GM19351 (cell line): ENCODE measurements at regions not wholly inside any gene's neighbourhood (a gene's known extent, or its start where the extent isn't known, plus 50 kb on each side); places are given as distances from the start of the nearest gene placed in this dataset.
"Not testable (repeated sequence)": the region's sequence is repeated elsewhere in the genome, so short reads cannot be mapped to it uniquely, and the experiment has no call there.

ENCODE experiments used
- ATAC-seq: cut with Tn5 transposase; IDR thresholded peaks from one replicate; pipeline ENCODE4 v1.9.1; 2021; ENCODE audit warnings: mild to moderate bottlenecking, moderate library complexity; ENCODE audit not compliant: unreplicated experiment

GRCh38 chr5:105057001-105057436 lies 1494.4 kb upstream of the NUDT12 start:
- no peak for ATAC-seq

GRCh38 chr5:105054406-105054805 lies 1491.8 kb upstream of the NUDT12 start:
- no peak for ATAC-seq

GRCh38 chr5:105042623-105043022 lies 1480.0 kb upstream of the NUDT12 start:
- no peak for ATAC-seq

- not testable (repeated sequence) for ATAC-seq
These were observed 1474.2 kb upstream of the NUDT12 start for GRCh38 chr5:105036814-105037213.

GRCh38 chr5:105034401-105034763 lies 1471.8 kb upstream of the NUDT12 start:
- no peak for ATAC-seq

GRCh38 chr5:105033637-105034400 lies 1471.2 kb upstream of the NUDT12 start:
- ATAC-seq = no peak

GRCh38 chr5:105032917-105033316 lies 1470.3 kb upstream of the NUDT12 start:
- ATAC-seq = no peak

GRCh38 chr5:105030153-105030552 lies 1467.6 kb upstream of the NUDT12 start:
- ATAC-seq = no peak

GRCh38 chr5:105015098-105015497 lies 1452.5 kb upstream of the NUDT12 start:
- no peak for ATAC-seq

- ATAC-seq = no peak
These were observed 1436.0 kb upstream of the NUDT12 start for GRCh38 chr5:104998572-104998971.

GRCh38 chr5:104998169-104998568 lies 1435.6 kb upstream of the NUDT12 start:
- ATAC-seq = no peak

- ATAC-seq = no peak
These were observed 1424.5 kb upstream of the NUDT12 start for GRCh38 chr5:104987074-104987473.

- ATAC-seq = no peak
These were observed 1414.9 kb upstream of the NUDT12 start for GRCh38 chr5:104977529-104977928.

GRCh38 chr5:104967806-104968410 lies 1405.3 kb upstream of the NUDT12 start:
- no peak for ATAC-seq

GRCh38 chr5:104965006-104965405 lies 1402.4 kb upstream of the NUDT12 start:
- no peak for ATAC-seq

- no peak for ATAC-seq
These were observed 1392.9 kb upstream of the NUDT12 start for GRCh38 chr5:104955479-104955878.

- no peak for ATAC-seq
These were observed 1390.3 kb upstream of the NUDT12 start for GRCh38 chr5:104952876-104953275.

- no peak for ATAC-seq
These were observed 1389.2 kb upstream of the NUDT12 start for GRCh38 chr5:104951829-104952228.

- ATAC-seq = no peak
These were observed 1384.5 kb upstream of the NUDT12 start for GRCh38 chr5:104947076-104947475.

GRCh38 chr5:104942735-104943134 lies 1380.1 kb upstream of the NUDT12 start:
- no peak for ATAC-seq

- no peak for ATAC-seq
These were observed 1378.5 kb upstream of the NUDT12 start for GRCh38 chr5:104941030-104941645.

- ATAC-seq = no peak
These were observed 1375.0 kb upstream of the NUDT12 start for GRCh38 chr5:104937598-104937997.
